Naive thymus-derived CD8-positive, alpha-beta T cell (primary cell): ENCODE measurements at regions not wholly inside any gene's neighbourhood (a gene's known extent, or its start where the extent isn't known, plus 50 kb on each side); places are given as distances from the start of the nearest gene placed in this dataset.
"Not testable (repeated sequence)": the region's sequence is repeated elsewhere in the genome, so short reads cannot be mapped to it uniquely, and the experiment has no call there.

Source experiments
- ATAC-seq, 2 donors: fragments of 150-1000 bp; cut with Tn5 transposase in 1 of 2; sonication (Bioruptor Pico), chemical (Tn5 transposase) in 1 of 2; 1 replicate in 1 of 2; 2 replicates in 1 of 2; pipeline ENCODE4 v1.10.0; 2021; ENCODE audit warnings: mild to moderate bottlenecking in 2 of 2, moderate library complexity in 2 of 2
- POLR2A ChIA-PET: fragments of 350-600 bp; sonication (Branson Sonifier 250); formaldehyde crosslinking; loops from one replicate; lab custom pipeline; 2021; ENCODE audit warnings: antibody characterized with exemption; lab: Charles Lee
- DNase-seq, 10 donors: peaks; one replicate each; pipeline versions ENCODE4 v3.0.0 to v3.0.0-alpha.2; 2020 to 2022
- H3K27ac Mint-ChIP-seq, 10 donors: one replicate each; pipeline ENCODE4 v1.8.0; 2020 to 2022; ENCODE audit warnings: mild to moderate bottlenecking in 10 of 10, mixed read lengths in 10 of 10, moderate library complexity in 4 of 10, inconsistent platforms in 1 of 10
- H3K27me3 Mint-ChIP-seq, 5 donors: one replicate each; pipeline ENCODE4 v1.8.0; 2021 to 2022; ENCODE audit warnings: mixed read lengths in 5 of 5
- H3K36me3 Mint-ChIP-seq, 3 donors: one replicate each; pipeline ENCODE4 v1.8.0; 2020 to 2022; ENCODE audit warnings: mixed read lengths in 3 of 3, mild to moderate bottlenecking in 2 of 3, inconsistent platforms in 1 of 3
- H3K4me1 Mint-ChIP-seq, 4 donors: one replicate each; pipeline ENCODE4 v1.8.0; 2021 to 2022; ENCODE audit warnings: mixed read lengths in 4 of 4
- H3K4me3 Mint-ChIP-seq, 10 donors: one replicate each; pipeline ENCODE4 v1.8.0; 2020 to 2022; ENCODE audit warnings: mild to moderate bottlenecking in 10 of 10, mixed read lengths in 10 of 10, moderate library complexity in 6 of 10, inconsistent platforms in 1 of 10
- H3K9me3 Mint-ChIP-seq, 9 donors: one replicate each; pipeline ENCODE4 v1.8.0; 2020 to 2022; ENCODE audit warnings: mixed read lengths in 9 of 9, mild to moderate bottlenecking in 3 of 9, inconsistent platforms in 1 of 9, moderate library complexity in 1 of 9

GRCh38 chr12:70008944-70009343 is 183.9 kb downstream of the MYRFL start:
- no peak overlapping the region for H3K27ac Mint-ChIP-seq
- no peak for ATAC-seq
- POLR2A ChIA-PET: no interaction called here
- H3K4me1 Mint-ChIP-seq: peaks cover 0 to 2% (median 0%) of the 10 kb centered on the region in 4 donors
- peaks cover 8 to 69% (median 34%) of the 10 kb centered on the region in 9 donors for H3K9me3 Mint-ChIP-seq
- no peak overlapping the region for H3K4me3 Mint-ChIP-seq
- no peak for DNase-seq
- H3K36me3 Mint-ChIP-seq: peaks cover 2 to 48% (median 8%) of the 10 kb centered on the region in 3 donors
- H3K27me3 Mint-ChIP-seq: peaks cover 5 to 37% (median 12%) of the 10 kb centered on the region in 5 donors

DNA sequence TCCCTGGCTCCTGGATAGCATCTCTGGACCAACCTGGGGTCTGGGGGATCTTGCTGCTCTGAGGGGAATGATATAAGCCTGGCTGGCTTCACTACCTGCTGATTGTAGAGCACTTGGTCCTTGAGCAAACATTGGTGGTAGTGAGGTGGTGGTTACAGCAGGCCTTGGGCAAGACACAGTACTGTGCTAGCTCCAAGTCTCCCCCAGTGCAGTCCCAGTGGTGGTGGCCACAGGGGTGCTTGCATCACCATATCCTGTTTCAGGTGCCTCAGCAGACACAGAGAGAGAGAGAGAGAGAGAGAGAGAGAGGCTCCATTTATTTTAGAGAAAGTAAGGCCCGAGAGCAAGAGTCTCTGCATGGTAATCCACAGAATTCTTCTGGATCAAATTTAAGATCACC is 186.3 kb downstream of the MYRFL start:
- Mint-ChIP-seq H3K36me3 (peaks cover 2 to 48% (median 5%) of the 10 kb centered on the region in 3 donors), H3K4me3 (no peak overlapping the region), H3K4me1 (peaks cover 0 to 2% (median 0%) of the 10 kb centered on the region in 4 donors), H3K27ac (no peak overlapping the region), H3K27me3 (peaks cover 5 to 37% (median 10%) of the 10 kb centered on the region in 5 donors), H3K9me3 (peaks cover 8 to 65% (median 34%) of the 10 kb centered on the region in 9 donors)
- no peak for DNase-seq
- POLR2A ChIA-PET: interaction anchor here (0.5 kb wide), 1 partner anchor 661 kb away, joined by 3 read pairs; no protein-coding TSS in a partner anchor
- ATAC-seq: no peak

- Mint-ChIP-seq H3K9me3 (peaks cover 8 to 49% (median 28%) of the 10 kb centered on the region in 9 donors), H3K36me3 (peaks cover 0 to 37% (median 2%) of the 10 kb centered on the region in 3 donors), H3K27me3 (peaks cover 5 to 37% (median 10%) of the 10 kb centered on the region in 5 donors)
- H3K4me3 Mint-ChIP-seq, H3K4me1 Mint-ChIP-seq, DNase-seq, ATAC-seq, H3K27ac Mint-ChIP-seq, POLR2A ChIA-PET: not testable (repeated sequence)
Observed at GRCh38 chr12:70013016-70013415, 188.0 kb downstream of the MYRFL start.

DNA sequence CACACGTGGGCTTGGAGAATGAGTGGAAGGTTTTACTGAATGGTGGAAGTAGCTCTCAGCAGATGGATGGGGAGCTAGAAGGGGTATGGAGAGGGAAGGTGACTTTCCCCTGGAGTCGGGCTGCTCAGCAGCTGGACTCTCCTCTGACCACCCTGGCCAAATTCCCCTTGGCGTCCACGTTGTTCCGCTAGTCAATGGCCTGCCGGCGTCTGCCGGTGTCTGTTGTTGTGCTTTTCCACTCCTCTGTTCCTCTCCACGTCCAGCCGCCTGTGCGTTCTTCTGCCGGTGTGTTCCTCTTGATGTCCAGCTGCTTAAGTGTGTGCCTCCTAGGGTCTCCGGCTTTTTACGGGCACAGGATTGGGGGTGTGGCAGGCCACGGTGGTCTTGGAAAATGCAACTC is 203.5 kb downstream of the MYRFL start:
- DNase-seq (no peak), ATAC-seq (no peak)
- Mint-ChIP-seq H3K4me3 (no peak overlapping the region), H3K4me1 (no peaks in the 10 kb centered on the region), H3K9me3 (peaks cover 0 to under 1% (median 0%) of the 10 kb centered on the region in 9 donors), H3K27ac (no peak overlapping the region), H3K36me3 (no peaks in the 10 kb centered on the region), H3K27me3 (peaks cover 0 to 17% (median 10%) of the 10 kb centered on the region in 5 donors)
- POLR2A ChIA-PET: no interaction called here

- Mint-ChIP-seq H3K9me3 (no peaks in the 10 kb centered on the region), H3K27me3 (peaks cover 0 to 19% (median 10%) of the 10 kb centered on the region in 5 donors), H3K4me1 (no peaks in the 10 kb centered on the region), H3K27ac (no peak overlapping the region), H3K36me3 (no peaks in the 10 kb centered on the region), H3K4me3 (no peak overlapping the region)
- ATAC-seq (no peak), DNase-seq (no peak)
- POLR2A ChIA-PET: no interaction called here
Observed at GRCh38 chr12:70028918-70029317, 203.9 kb downstream of the MYRFL start.

DNA sequence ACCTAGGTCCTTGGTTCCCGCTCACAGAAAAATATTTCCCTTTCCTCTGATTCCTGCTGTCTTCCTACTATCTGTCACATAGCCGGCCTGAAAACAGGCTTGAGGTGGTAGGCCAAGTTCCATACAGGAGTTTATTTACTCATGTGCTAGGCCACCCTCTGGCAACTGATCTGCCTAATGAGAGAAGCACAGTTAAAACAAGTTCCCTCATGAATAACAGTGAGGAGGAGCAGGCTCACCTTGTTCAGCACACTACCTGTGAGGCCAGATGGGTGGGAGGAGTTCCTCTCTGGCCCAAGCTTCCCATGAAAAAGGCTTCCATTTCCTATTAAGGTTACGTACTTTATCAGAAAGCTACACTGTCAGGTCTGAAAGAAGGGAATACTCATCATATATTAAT is 206.0 kb downstream of the MYRFL start:
- H3K9me3 Mint-ChIP-seq: no peaks in the 10 kb centered on the region
- no peak for ATAC-seq
- H3K27ac Mint-ChIP-seq: no peak overlapping the region
- H3K27me3 Mint-ChIP-seq: peaks cover 0 to 19% (median 10%) of the 10 kb centered on the region in 5 donors
- H3K4me3 Mint-ChIP-seq: no peak overlapping the region
- no peaks in the 10 kb centered on the region for H3K36me3 Mint-ChIP-seq
- POLR2A ChIA-PET: no interaction called here
- no peak for DNase-seq
- H3K4me1 Mint-ChIP-seq: no peaks in the 10 kb centered on the region

DNA sequence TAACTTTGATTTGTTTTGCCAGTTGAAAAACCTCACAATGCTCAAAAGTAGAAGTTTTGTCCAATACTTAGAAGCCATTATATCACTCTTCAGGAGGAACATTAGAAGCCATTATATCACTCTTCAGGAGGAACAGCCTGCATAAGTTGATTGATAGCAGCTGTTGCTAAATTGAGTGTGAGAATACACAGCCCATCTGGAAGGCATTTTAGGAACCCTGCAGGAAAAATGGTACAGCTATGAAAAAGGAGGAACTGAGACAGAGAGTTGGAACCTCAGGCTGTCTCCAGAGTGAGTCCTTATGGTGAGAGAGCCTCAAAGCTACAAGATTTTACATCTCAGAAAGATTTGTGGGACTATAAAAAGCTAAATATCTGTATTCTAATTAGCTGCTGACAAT is 207.0 kb downstream of the MYRFL start:
- no peak for ATAC-seq
- Mint-ChIP-seq H3K27ac (no peak overlapping the region), H3K27me3 (peaks cover 0 to 19% (median 10%) of the 10 kb centered on the region in 5 donors), H3K9me3 (no peaks in the 10 kb centered on the region), H3K4me1 (no peaks in the 10 kb centered on the region), H3K36me3 (no peaks in the 10 kb centered on the region), H3K4me3 (no peak overlapping the region)
- POLR2A ChIA-PET: no interaction called here
- DNase-seq: no peak

- Mint-ChIP-seq H3K36me3 (no peaks in the 10 kb centered on the region), H3K4me1 (no peaks in the 10 kb centered on the region), H3K27ac (no peak overlapping the region), H3K4me3 (no peak overlapping the region), H3K27me3 (peaks cover 0 to 19% (median 10%) of the 10 kb centered on the region in 5 donors), H3K9me3 (no peaks in the 10 kb centered on the region)
- ATAC-seq (no peak), DNase-seq (no peak)
- POLR2A ChIA-PET: no interaction called here
Observed at GRCh38 chr12:70033310-70033709, 208.3 kb downstream of the MYRFL start.

DNA sequence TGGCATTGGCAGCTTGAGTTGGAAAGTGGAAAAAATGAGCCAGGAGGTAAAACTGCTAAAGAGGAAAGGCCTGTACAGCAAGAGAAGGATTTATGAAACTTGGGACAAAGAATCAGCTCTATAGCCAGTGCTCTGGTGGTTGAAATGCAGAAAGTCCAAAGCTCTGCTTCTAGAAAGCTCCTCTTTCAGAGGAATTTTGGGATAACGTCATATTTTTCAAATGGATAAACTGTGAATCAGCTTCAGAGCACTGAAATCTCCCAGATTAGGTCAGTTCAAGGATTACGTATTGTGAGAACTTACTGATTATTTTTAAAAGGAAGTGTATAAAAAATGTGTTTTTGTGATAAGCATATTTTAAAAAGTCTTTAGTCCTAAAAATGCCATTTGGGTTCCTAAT is 203.1 kb upstream of the CNOT2 start:
- Mint-ChIP-seq H3K27ac (no peak overlapping the region), H3K4me1 (peaks cover 0 to 1% (median 0%) of the 10 kb centered on the region in 4 donors)
- ATAC-seq: no peak

DNA sequence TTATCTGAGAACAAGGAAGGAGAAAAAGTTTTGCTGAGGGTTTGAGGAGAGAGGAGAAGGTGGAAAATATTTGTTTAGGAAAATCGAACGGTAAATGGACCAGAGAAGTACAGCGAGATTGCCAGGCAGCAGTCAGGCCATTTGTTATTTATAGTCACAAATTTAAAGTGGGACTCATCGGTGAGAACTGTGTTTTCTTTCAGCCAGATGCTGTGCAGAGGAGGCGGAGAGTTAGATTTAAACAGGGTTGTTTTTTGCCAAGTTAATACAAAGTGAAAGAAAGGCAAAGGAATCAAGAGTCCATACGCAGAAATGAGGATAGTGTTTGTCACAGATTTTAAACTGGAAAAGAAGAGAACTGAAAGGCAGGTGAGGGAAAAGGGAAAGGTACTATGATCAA is 200.6 kb upstream of the CNOT2 start:
- peaks cover 0 to 11% (median 2%) of the 10 kb centered on the region in 5 donors for H3K27me3 Mint-ChIP-seq

More for the DNA sequence above, 203.1 kb upstream of the CNOT2 start:
- POLR2A ChIA-PET: no interaction called here
- DNase-seq: no peak
- no peak overlapping the region for H3K4me3 Mint-ChIP-seq
- peaks cover 0 to 1% (median 0%) of the 10 kb centered on the region in 9 donors for H3K9me3 Mint-ChIP-seq
- peaks cover 0 to 6% (median 2%) of the 10 kb centered on the region in 5 donors for H3K27me3 Mint-ChIP-seq
- H3K36me3 Mint-ChIP-seq: no peaks in the 10 kb centered on the region

DNA sequence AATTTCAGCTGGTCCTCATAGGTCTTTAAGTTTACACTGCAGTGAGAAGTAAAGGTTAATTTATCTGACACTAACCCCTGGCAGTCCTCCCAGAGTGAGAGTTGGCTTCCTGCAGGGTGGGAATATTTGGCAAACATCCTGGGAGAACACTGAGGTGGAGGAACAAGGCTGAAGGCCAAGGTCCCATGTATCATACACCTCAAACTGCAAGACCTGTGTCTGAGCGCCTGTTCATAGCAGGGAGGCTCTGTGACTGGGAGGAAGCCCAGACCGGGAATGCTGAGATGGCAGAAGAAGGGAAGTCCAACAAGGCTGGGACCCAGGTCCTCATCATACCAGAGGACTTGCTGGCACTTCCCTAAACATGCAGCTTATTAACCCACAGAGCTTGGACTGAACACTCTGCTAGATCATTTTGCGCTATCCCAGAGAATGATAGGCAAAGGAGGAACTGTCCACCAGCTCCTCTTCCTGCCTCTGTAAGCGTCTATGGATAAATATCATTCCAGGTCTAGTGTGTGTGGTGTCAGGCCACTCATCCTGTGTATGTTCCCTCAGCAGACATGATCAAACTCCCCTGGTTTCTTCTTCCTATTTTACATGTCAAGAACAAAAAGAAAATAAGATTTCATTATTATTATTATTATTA is 199.6 kb upstream of the CNOT2 start:
- Mint-ChIP-seq H3K27ac (no peak overlapping the region), H3K27me3 (peaks cover 0 to 11% (median 2%) of the 10 kb centered on the region in 5 donors), H3K36me3 (no peaks in the 10 kb centered on the region), H3K4me3 (no peak overlapping the region), H3K9me3 (peaks cover 0 to 1% (median 0%) of the 10 kb centered on the region in 9 donors), H3K4me1 (peaks cover 0 to 1% (median 0%) of the 10 kb centered on the region in 4 donors)
- no peak for ATAC-seq
- POLR2A ChIA-PET: no interaction called here
- no peak for DNase-seq

More for the DNA sequence above, 200.6 kb upstream of the CNOT2 start:
- DNase-seq: no peak
- H3K9me3 Mint-ChIP-seq: peaks cover 0 to 1% (median 0%) of the 10 kb centered on the region in 9 donors
- POLR2A ChIA-PET: no interaction called here
- H3K4me3 Mint-ChIP-seq: no peak overlapping the region
- no peak overlapping the region for H3K27ac Mint-ChIP-seq
- peaks cover 0 to 1% (median 0%) of the 10 kb centered on the region in 4 donors for H3K4me1 Mint-ChIP-seq
- no peaks in the 10 kb centered on the region for H3K36me3 Mint-ChIP-seq
- ATAC-seq: no peak

GRCh38 chr12:70044167-70044566 is 199.1 kb upstream of the CNOT2 start:
- Mint-ChIP-seq H3K27ac (no peak overlapping the region), H3K4me3 (no peak overlapping the region), H3K27me3 (peaks cover 0 to 11% (median 2%) of the 10 kb centered on the region in 5 donors), H3K9me3 (peaks cover 0 to 1% (median 0%) of the 10 kb centered on the region in 9 donors), H3K36me3 (no peaks in the 10 kb centered on the region), H3K4me1 (peaks cover 0 to 1% (median 0%) of the 10 kb centered on the region in 4 donors)
- POLR2A ChIA-PET: no interaction called here
- ATAC-seq (no peak), DNase-seq (no peak)

DNA sequence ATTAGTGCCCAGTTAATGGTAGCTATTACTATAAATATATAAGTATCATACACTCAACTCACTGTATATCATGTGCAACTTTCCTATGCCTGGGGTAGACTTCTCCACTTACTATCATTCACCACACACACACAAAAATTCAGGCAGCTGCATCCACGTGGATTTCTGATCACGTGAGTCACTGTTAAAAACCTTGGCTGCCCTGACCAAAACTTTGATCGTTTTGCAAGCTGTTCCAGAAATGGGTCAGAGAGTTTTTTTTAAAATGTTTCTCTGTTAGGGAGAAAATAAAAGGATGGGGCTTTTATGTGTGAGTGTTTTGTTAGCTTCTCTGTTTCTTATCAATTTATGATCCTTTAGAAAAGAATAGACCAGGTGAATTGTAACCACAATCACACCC is 198.2 kb upstream of the CNOT2 start:
- POLR2A ChIA-PET: no interaction called here
- no peak overlapping the region for H3K4me3 Mint-ChIP-seq
- peaks cover 0 to 11% (median 2%) of the 10 kb centered on the region in 5 donors for H3K27me3 Mint-ChIP-seq
- H3K9me3 Mint-ChIP-seq: peaks cover 0 to 1% (median 0%) of the 10 kb centered on the region in 9 donors
- H3K27ac Mint-ChIP-seq: no peak overlapping the region
- no peak for ATAC-seq
- H3K4me1 Mint-ChIP-seq: peaks cover 0 to 5% (median under 1%) of the 10 kb centered on the region in 4 donors
- no peak for DNase-seq
- H3K36me3 Mint-ChIP-seq: no peaks in the 10 kb centered on the region
